Thoracic aorta (tissue), 2 donors: ENCODE measurements at regions not wholly inside any gene's neighbourhood (a gene's known extent, or its start where the extent isn't known, plus 50 kb on each side); places are given as distances from the start of the nearest gene placed in this dataset.

Source experiments
- ATAC-seq: fragments of 150-250 bp; one replicate; pipeline ENCODE4 v1.8.0; 2017; ENCODE audit warnings: low read depth; ENCODE audit not compliant: insufficient number of reproducible peaks, low FRiP score
- DNase-seq: peaks from one replicate; pipeline ENCODE4 v3.0.0-alpha.2; 2020; ENCODE audit warnings: low spot score
- H3K27ac ChIP-seq, 2 donors: fragments of 200-600 bp; sonication (generic); 1 replicate in 1 of 2; 2 replicates in 1 of 2; pipeline ENCODE4 v1.5.1; 2016; ENCODE audit warnings: mild to moderate bottlenecking in 2 of 2, moderate library complexity in 2 of 2
- H3K27me3 ChIP-seq: fragments of 200-600 bp; sonication (generic); replicated peaks from 2 replicates; pipeline ENCODE4 v1.6.0; 2016; ENCODE audit warnings: mild to moderate bottlenecking; ENCODE audit not compliant: insufficient read depth
- H3K36me3 ChIP-seq: fragments of 200-600 bp; sonication (generic); one replicate; pipeline ENCODE4 v1.5.1; 2016
- H3K4me1 ChIP-seq, 2 donors: fragments of 200-600 bp; sonication (generic); 1 replicate in 1 of 2; 2 replicates in 1 of 2; pipeline versions ENCODE4 v1.5.1 to v1.6.0; 2016; ENCODE audit warnings: low read depth in 2 of 2, mild to moderate bottlenecking in 1 of 2; ENCODE audit not compliant: control insufficient read depth in 1 of 2
- H3K4me3 ChIP-seq: fragments of 200-600 bp; sonication (generic); 2 replicates; pipeline ENCODE4 v1.5.1; 2016; ENCODE audit warnings: mild to moderate bottlenecking
- H3K9me3 ChIP-seq: fragments of 200-600 bp; sonication (generic); 2 replicates; pipeline ENCODE4 v1.5.1; 2016
- CTCF ChIP-seq: fragments of 200-600 bp; sonication (generic); IDR thresholded peaks from one replicate; pipeline ENCODE4 v1.5.1; 2019; ENCODE audit warnings: antibody characterized with exemption

GRCh38 chr12:124418156-124418555, 123.3 kb downstream of the RFLNA start:
- DNase-seq (no peak), ATAC-seq (no peak)
- Histone ChIP-seq H3K4me3 (no peak overlapping the region), H3K36me3 (peaks cover 12% of the 10 kb centered on the region), H3K4me1 (peaks cover 14 to 67% of the 10 kb centered on the region in 2 donors), H3K9me3 (no peaks in the 10 kb centered on the region), H3K27me3 (no peaks in the 10 kb centered on the region), H3K27ac (no peak overlapping the region)
- no peak for TF ChIP-seq CTCF

GRCh38 chr12:124416516-124417395, 121.9 kb downstream of the RFLNA start:
- H3K36me3 ChIP-seq, result peaks cover 14% of the 10 kb centered on the region
- TF ChIP-seq CTCF, result no peak
- ATAC-seq (no peak), DNase-seq (no peak)
- H3K4me3 ChIP-seq, result no peak overlapping the region
- H3K9me3 ChIP-seq, result no peaks in the 10 kb centered on the region
- H3K27ac ChIP-seq, result no peak overlapping the region
- no peaks in the 10 kb centered on the region for H3K27me3 ChIP-seq
- peaks cover 13 to 67% of the 10 kb centered on the region in 2 donors for H3K4me1 ChIP-seq

- H3K4me1 ChIP-seq, result peaks cover 13 to 67% of the 10 kb centered on the region in 2 donors
- H3K27me3 ChIP-seq, result no peaks in the 10 kb centered on the region
- H3K9me3 ChIP-seq, result no peaks in the 10 kb centered on the region
- TF ChIP-seq CTCF, result no peak
- ATAC-seq (no peak), DNase-seq (no peak)
- H3K27ac ChIP-seq, result no peak overlapping the region
- no peak overlapping the region for H3K4me3 ChIP-seq
- peaks cover 14% of the 10 kb centered on the region for H3K36me3 ChIP-seq
Observed at GRCh38 chr12:124415064-124415463, 120.2 kb downstream of the RFLNA start.

GRCh38 chr12:124413915-124414314, 119.0 kb downstream of the RFLNA start:
- Histone ChIP-seq H3K27me3 (no peaks in the 10 kb centered on the region), H3K4me1 (peaks cover 14 to 65% of the 10 kb centered on the region in 2 donors), H3K4me3 (no peak overlapping the region), H3K27ac (no peak overlapping the region), H3K9me3 (no peaks in the 10 kb centered on the region), H3K36me3 (peaks cover 5% of the 10 kb centered on the region)
- DNase-seq, result no peak
- no peak for ATAC-seq
- TF ChIP-seq CTCF, result no peak

GRCh38 chr12:124413401-124413800, 118.5 kb downstream of the RFLNA start:
- no peaks in the 10 kb centered on the region for H3K9me3 ChIP-seq
- no peak for TF ChIP-seq CTCF
- ATAC-seq, result no peak
- H3K27ac ChIP-seq, result no peak overlapping the region
- peaks cover 14 to 60% of the 10 kb centered on the region in 2 donors for H3K4me1 ChIP-seq
- peaks cover 5% of the 10 kb centered on the region for H3K36me3 ChIP-seq
- no peak overlapping the region for H3K4me3 ChIP-seq
- no peak for DNase-seq
- no peaks in the 10 kb centered on the region for H3K27me3 ChIP-seq
